Central memory CD8-positive, alpha-beta T cell (primary cell): ENCODE measurements at regions not wholly inside any gene's neighbourhood (a gene's known extent, or its start where the extent isn't known, plus 50 kb on each side); places are given as distances from the start of the nearest gene placed in this dataset.

Experiments used
- ATAC-seq: fragments of 150-1000 bp; cut with Tn5 transposase; replicated peaks from 2 replicates; pipeline ENCODE4 v1.10.0; 2022; ENCODE audit warnings: mild to moderate bottlenecking, moderate FRiP score, moderate number of reproducible peaks; ENCODE audit not compliant: poor library complexity, severe bottlenecking; ENCODE audit errors: extremely low read depth
- DNase-seq, 2 donors: peaks; one replicate each; pipeline ENCODE4 v3.0.0; 2021; ENCODE audit warnings: low spot score in 2 of 2
- H3K27ac Mint-ChIP-seq: one replicate; pipeline ENCODE4 v1.8.0; 2022; ENCODE audit warnings: low read depth, mild to moderate bottlenecking, moderate library complexity, mixed read lengths
- H3K27me3 Mint-ChIP-seq: one replicate; pipeline ENCODE4 v1.8.0; 2022; ENCODE audit warnings: mixed read lengths
- H3K36me3 Mint-ChIP-seq: one replicate; pipeline ENCODE4 v1.8.0; 2022; ENCODE audit warnings: mild to moderate bottlenecking, moderate library complexity, mixed read lengths; ENCODE audit not compliant: insufficient read depth
- H3K4me1 Mint-ChIP-seq: one replicate; pipeline ENCODE4 v1.8.0; 2022; ENCODE audit warnings: mixed read lengths
- H3K4me3 Mint-ChIP-seq: one replicate; pipeline ENCODE4 v1.8.0; 2022; ENCODE audit warnings: mild to moderate bottlenecking, moderate library complexity, mixed read lengths
- H3K9me3 Mint-ChIP-seq: one replicate; pipeline ENCODE4 v1.8.0; 2022; ENCODE audit warnings: mixed read lengths

DNA sequence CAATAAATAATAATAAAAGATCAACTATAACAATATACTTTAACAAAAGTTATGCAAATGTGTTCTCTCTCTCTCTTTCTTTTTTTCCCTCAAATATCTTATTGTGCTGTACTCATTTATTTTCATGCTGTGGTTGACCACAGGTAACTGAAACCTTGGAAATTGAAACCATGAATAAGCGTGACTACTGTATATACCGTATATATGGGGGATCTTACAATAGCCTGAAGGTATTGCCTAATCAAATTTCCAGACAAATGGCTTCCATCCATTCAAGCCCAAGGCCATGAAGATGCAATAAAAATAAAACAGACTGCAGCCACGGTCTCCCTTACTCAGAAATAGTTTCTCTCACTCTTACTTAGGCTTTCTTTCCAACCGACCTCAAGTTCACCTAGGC, 98.3 kb downstream of the SLITRK6 start:
- Mint-ChIP-seq H3K36me3 (peaks cover 3% of the 10 kb centered on the region), H3K27me3 (no peaks in the 10 kb centered on the region), H3K4me3 (no peak overlapping the region), H3K27ac (no peak overlapping the region), H3K4me1 (no peaks in the 10 kb centered on the region), H3K9me3 (peaks cover 16% of the 10 kb centered on the region)
- no peak for ATAC-seq
- DNase-seq: no peak

DNA sequence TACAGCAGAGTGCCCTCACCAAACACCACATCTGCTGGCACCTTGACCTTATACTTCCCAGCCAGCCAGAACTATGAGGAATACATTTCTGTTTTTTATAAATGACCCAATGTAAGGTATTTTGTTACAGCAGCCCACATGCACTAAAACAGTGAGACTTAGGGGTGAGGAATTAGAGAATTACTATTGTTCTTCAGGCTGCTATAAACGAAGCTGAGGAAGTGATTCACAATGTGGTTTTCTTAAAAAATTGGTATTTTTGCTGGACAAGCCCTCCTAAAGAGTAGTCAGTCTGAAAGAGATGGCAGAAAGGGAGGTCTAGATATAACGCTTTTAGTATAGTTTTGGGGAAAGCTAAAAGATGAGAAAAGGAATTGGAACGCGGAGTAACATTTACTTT, 101.0 kb downstream of the SLITRK6 start:
- Mint-ChIP-seq H3K27ac (no peak overlapping the region), H3K4me3 (no peak overlapping the region), H3K4me1 (no peaks in the 10 kb centered on the region), H3K27me3 (no peaks in the 10 kb centered on the region), H3K36me3 (peaks cover 3% of the 10 kb centered on the region), H3K9me3 (peaks cover 11% of the 10 kb centered on the region)
- ATAC-seq: no peak
- DNase-seq: no peak

GRCh38 chr13:85694992-85695391, 104.2 kb downstream of the SLITRK6 start:
- peaks cover 3% of the 10 kb centered on the region for H3K36me3 Mint-ChIP-seq
- H3K4me1 Mint-ChIP-seq: no peaks in the 10 kb centered on the region
- no peak overlapping the region for H3K27ac Mint-ChIP-seq
- peaks cover 11% of the 10 kb centered on the region for H3K9me3 Mint-ChIP-seq
- no peaks in the 10 kb centered on the region for H3K27me3 Mint-ChIP-seq
- H3K4me3 Mint-ChIP-seq: no peak overlapping the region
- DNase-seq (no peak), ATAC-seq (no peak)

DNA sequence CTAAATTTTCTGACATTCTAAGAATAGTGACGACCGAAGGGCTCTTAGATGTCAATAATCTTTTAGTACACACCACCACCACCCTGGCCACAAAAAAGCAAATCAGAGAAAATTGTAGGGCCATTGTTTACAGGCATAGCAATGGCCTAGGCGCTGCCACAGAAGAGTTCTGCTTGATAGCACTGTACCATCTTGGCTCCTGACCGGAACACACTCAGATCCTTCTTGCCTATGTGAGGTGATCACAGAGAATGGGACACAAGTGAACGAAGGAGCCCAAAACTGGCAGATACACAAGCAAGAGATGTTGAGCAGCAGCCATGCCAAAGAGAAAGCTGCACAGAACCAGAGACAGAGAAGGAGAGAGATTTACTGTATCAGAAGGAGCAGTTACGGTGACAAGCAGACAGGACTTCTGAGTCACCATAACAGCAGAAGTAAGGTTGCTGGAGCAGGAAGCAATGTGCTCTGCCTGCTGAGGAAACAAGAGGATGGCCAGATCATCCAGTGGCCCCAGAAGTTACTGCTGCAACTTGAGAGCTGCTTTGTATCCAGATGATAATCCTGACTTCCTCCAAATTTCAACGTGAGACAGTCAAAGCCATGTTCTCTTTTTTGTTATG, 105.2 kb downstream of the SLITRK6 start:
- no peak overlapping the region for H3K27ac Mint-ChIP-seq
- H3K27me3 Mint-ChIP-seq: no peaks in the 10 kb centered on the region
- DNase-seq: no peak

GRCh38 chr13:85690368-85690767, 108.9 kb downstream of the SLITRK6 start:
- no peak for ATAC-seq

More for the DNA sequence above, 105.2 kb downstream of the SLITRK6 start:
- Mint-ChIP-seq H3K36me3 (peaks cover 3% of the 10 kb centered on the region), H3K9me3 (peaks cover 11% of the 10 kb centered on the region), H3K4me3 (no peak overlapping the region), H3K4me1 (no peaks in the 10 kb centered on the region)
- ATAC-seq: no peak

DNA sequence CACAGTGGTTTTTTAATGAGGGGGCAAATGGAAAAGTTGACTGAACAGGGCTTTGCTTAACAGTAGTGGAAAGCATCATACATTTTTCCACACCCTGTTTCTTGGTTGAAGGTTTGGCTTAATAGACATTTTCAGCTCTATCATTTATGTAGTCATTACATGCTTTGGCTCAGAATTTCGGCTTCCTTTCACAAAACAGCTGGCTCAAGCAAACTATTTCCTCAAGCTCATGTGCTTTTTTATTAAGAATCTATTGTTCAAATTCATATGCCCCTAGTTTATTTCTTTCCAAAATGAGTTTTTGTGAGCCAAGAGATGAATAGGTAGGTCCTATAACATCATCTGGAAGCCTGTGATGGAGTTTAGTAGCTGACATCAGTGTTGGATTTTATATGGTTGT, 113.8 kb downstream of the SLITRK6 start:
- H3K4me1 Mint-ChIP-seq: no peaks in the 10 kb centered on the region
- H3K9me3 Mint-ChIP-seq: peaks cover 14% of the 10 kb centered on the region
- no peak overlapping the region for H3K4me3 Mint-ChIP-seq
- H3K36me3 Mint-ChIP-seq: no peaks in the 10 kb centered on the region
- DNase-seq (no peak), ATAC-seq (no peak)
- H3K27ac Mint-ChIP-seq: no peak overlapping the region
- H3K27me3 Mint-ChIP-seq: no peaks in the 10 kb centered on the region

More at GRCh38 chr13:85690368-85690767, 108.9 kb downstream of the SLITRK6 start:
- Mint-ChIP-seq H3K36me3 (no peaks in the 10 kb centered on the region), H3K4me1 (no peaks in the 10 kb centered on the region), H3K9me3 (peaks cover 23% of the 10 kb centered on the region), H3K27me3 (no peaks in the 10 kb centered on the region), H3K27ac (no peak overlapping the region), H3K4me3 (no peak overlapping the region)
- no peak for DNase-seq

GRCh38 chr13:85675151-85675907, 123.9 kb downstream of the SLITRK6 start:
- no peaks in the 10 kb centered on the region for H3K27me3 Mint-ChIP-seq
- no peak for ATAC-seq
- H3K27ac Mint-ChIP-seq: no peak overlapping the region
- H3K4me3 Mint-ChIP-seq: no peak overlapping the region
- no peaks in the 10 kb centered on the region for H3K36me3 Mint-ChIP-seq
- no peaks in the 10 kb centered on the region for H3K4me1 Mint-ChIP-seq
- DNase-seq: no peak
- peaks cover 17% of the 10 kb centered on the region for H3K9me3 Mint-ChIP-seq

DNA sequence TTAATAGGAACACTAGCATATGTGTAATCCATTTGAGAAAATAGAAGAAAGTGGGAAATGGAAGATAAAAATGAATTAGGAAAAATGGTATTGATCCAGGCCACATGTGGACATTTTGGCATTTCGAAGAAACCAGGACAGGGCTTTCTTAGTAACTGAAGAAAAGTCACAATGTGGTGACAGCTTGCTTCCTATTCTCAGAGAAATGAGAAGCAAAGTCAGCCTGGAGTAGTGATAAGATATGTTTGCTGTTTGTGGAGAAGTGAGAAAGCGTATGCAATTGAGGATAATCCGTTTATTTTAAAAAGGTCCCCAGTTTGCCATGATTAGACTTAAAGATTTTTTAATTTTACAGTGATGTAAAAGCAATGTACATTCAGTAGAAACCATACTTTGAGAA, 127.9 kb downstream of the SLITRK6 start:
- Mint-ChIP-seq H3K27ac (no peak overlapping the region), H3K36me3 (no peaks in the 10 kb centered on the region), H3K4me1 (no peaks in the 10 kb centered on the region), H3K4me3 (no peak overlapping the region), H3K27me3 (no peaks in the 10 kb centered on the region), H3K9me3 (peaks cover 36% of the 10 kb centered on the region)
- no peak for ATAC-seq
- no peak for DNase-seq

- ATAC-seq (no peak), DNase-seq (no peak)
- peaks cover 33% of the 10 kb centered on the region for H3K9me3 Mint-ChIP-seq
- no peaks in the 10 kb centered on the region for H3K36me3 Mint-ChIP-seq
- H3K4me3 Mint-ChIP-seq: no peak overlapping the region
- no peaks in the 10 kb centered on the region for H3K27me3 Mint-ChIP-seq
- H3K27ac Mint-ChIP-seq: no peak overlapping the region
- H3K4me1 Mint-ChIP-seq: no peaks in the 10 kb centered on the region
These were observed 132.9 kb downstream of the SLITRK6 start for GRCh38 chr13:85666356-85666755.

- peaks cover 28% of the 10 kb centered on the region for H3K9me3 Mint-ChIP-seq
- no peaks in the 10 kb centered on the region for H3K27me3 Mint-ChIP-seq
- no peaks in the 10 kb centered on the region for H3K36me3 Mint-ChIP-seq
- H3K4me1 Mint-ChIP-seq: no peaks in the 10 kb centered on the region
- no peak for ATAC-seq
- no peak overlapping the region for H3K4me3 Mint-ChIP-seq
- H3K27ac Mint-ChIP-seq: no peak overlapping the region
- DNase-seq: no peak
These were observed 133.9 kb downstream of the SLITRK6 start for GRCh38 chr13:85665286-85665685.

GRCh38 chr13:85663856-85664255, 135.4 kb downstream of the SLITRK6 start:
- ATAC-seq: no peak
- Mint-ChIP-seq H3K27me3 (no peaks in the 10 kb centered on the region), H3K4me1 (no peaks in the 10 kb centered on the region), H3K4me3 (no peak overlapping the region), H3K27ac (no peak overlapping the region), H3K36me3 (no peaks in the 10 kb centered on the region), H3K9me3 (peaks cover 20% of the 10 kb centered on the region)
- DNase-seq: no peak

GRCh38 chr13:85662186-85662585, 137.0 kb downstream of the SLITRK6 start:
- no peak overlapping the region for H3K4me3 Mint-ChIP-seq
- H3K9me3 Mint-ChIP-seq: peaks cover 15% of the 10 kb centered on the region

GRCh38 chr13:85661675-85662074, 137.5 kb downstream of the SLITRK6 start:
- ATAC-seq (no peak), DNase-seq (no peak)
- H3K27ac Mint-ChIP-seq: no peak overlapping the region
- no peaks in the 10 kb centered on the region for H3K27me3 Mint-ChIP-seq
- no peaks in the 10 kb centered on the region for H3K4me1 Mint-ChIP-seq
- H3K36me3 Mint-ChIP-seq: no peaks in the 10 kb centered on the region
- peaks cover 17% of the 10 kb centered on the region for H3K9me3 Mint-ChIP-seq
- no peak overlapping the region for H3K4me3 Mint-ChIP-seq

More at GRCh38 chr13:85662186-85662585, 137.0 kb downstream of the SLITRK6 start:
- ATAC-seq (no peak), DNase-seq (no peak)
- Mint-ChIP-seq H3K27me3 (no peaks in the 10 kb centered on the region), H3K36me3 (no peaks in the 10 kb centered on the region), H3K27ac (no peak overlapping the region), H3K4me1 (no peaks in the 10 kb centered on the region)
